GM21529 (cell line): ENCODE measurements at regions not wholly inside any gene's neighbourhood (a gene's known extent, or its start where the extent isn't known, plus 50 kb on each side); places are given as distances from the start of the nearest gene placed in this dataset.

Experiments used
- ATAC-seq: cut with Tn5 transposase; IDR thresholded peaks from one replicate; pipeline ENCODE4 v1.9.1; 2021; ENCODE audit not compliant: unreplicated experiment

- ATAC-seq = no peak
Measured at GRCh38 chr9:25990376-25990775, 312.1 kb upstream of the TUSC1 start.

GRCh38 chr9:25975667-25976066, 297.4 kb upstream of the TUSC1 start:
- ATAC-seq = no peak

DNA sequence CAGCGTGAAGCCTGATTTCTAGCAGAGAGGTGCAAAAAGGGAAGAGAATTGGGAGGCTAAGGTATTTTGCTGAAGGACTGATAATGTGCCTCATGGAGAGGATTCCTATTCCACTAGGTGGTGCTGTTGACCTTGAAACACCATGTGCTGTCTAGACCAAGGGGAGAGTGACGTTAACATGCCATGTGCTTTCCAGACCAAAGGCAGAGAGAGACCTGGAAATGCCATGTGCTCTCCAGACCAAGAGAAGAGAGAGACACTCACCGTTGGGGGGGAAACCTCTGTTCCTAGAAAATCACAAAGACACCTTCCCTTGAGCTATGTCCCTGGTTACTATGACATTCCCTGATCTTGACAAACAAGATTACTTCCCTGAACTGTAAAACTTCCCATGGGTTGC, 286.0 kb upstream of the TUSC1 start:
- no peak for ATAC-seq

- ATAC-seq = no peak
Measured at GRCh38 chr9:25960178-25960577, 281.9 kb upstream of the TUSC1 start.

DNA sequence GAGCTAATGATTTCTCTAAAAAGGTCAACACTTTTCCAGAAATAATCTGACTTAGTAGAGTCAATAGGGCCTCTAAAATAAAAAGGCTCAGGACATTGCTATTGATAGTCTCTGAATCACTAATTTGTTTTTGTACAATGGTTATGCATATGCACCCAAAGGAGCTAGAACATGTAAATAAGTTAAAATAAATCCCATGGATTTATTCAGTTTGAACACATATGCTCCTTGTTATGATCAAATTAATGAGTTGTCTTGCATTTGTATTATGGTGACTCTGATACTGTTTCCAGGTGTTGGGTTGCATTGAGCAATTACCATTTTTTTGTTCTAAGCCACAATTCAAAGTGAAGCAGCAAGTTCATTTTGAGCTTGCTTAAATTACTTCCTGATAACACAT, 276.0 kb upstream of the TUSC1 start:
- ATAC-seq = no peak

DNA sequence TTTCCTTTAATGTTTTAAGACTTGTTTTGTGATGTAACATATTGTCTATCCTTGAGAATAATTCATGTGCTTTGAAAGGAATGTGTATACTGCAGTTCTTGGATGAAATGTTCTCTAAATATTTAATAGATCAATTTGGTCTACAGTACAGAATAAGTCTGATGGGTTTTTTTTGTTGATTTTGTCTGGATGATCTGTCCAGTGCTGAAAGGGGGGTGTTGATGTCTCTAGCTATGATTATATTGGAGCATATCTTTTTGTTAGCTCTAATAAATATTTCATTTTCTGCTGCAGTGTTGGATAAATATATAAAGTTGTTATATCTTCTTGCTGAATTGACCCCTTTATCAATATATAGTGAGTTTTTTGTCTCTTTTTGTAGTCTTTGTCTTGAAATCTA, 269.9 kb upstream of the TUSC1 start:
- ATAC-seq = no peak

GRCh38 chr9:25939126-25939525, 260.9 kb upstream of the TUSC1 start:
- ATAC-seq = no peak

DNA sequence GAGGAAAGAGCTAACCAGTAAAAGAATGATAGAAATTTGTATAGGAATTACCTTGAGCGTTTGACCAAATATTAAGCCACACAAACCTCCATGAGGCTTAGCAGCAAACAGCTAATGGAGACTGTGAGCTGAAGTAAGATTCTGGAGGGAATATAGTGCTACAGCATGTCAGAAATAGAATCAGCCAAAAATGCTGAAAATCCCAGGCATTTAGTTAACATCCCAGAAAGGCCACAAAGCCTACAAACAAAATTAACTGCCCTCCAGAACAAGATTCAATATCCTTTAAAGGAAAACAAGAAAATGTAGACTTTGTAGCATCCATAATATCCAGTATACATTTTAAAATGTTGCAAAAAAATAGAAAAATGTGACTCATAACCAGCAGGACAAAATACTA, 257.8 kb upstream of the TUSC1 start:
- ATAC-seq = no peak

GRCh38 chr9:25935188-25935587, 256.9 kb upstream of the TUSC1 start:
- ATAC-seq = no peak

DNA sequence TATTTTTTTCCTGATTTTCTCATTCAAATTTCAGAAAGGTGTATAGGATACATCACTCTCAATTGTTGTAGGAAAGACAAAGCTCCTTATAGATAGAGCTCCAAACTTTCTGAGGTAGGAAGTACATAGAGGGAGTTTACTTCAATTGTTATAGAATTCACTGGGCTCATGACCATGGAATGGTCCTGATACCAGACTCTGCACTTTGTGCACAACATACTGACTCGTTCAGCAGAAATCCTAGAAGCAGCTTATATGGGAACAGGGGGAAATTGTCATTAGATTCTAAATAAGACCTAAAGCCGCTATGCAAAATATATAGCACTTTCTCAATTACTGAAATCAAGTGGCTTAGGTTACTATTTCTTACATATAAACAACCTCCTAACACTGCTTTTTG, 240.5 kb upstream of the TUSC1 start:
- no peak for ATAC-seq

DNA sequence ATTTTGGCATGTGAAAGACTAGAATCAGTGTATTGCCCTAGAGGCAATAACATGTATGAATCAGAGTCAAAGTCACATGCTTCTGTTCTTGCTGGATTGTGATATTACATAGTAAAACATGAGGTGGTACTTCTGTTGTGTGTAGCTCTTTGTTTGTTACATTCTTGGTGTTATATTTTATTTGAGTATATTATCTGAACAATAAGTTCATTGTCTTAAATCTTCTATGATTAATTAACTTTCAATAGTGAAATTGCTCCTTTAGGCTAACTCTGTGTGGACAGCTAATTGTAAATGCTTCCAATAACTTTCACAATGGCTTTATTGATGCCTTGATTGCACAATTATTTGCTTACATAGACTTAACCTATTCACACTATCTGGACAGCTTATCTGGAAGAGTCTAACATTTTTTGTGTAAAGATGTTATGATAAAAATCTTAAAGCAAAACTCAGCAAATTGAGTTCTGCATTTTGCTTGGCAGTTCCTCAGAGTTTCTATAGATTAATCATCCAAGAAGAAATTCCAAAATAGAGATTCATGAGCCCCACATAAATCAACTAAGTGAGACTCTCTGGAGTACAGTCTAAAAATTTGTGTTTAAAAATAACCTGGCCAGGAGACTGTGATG, 239.6 kb upstream of the TUSC1 start:
- no peak for ATAC-seq

DNA sequence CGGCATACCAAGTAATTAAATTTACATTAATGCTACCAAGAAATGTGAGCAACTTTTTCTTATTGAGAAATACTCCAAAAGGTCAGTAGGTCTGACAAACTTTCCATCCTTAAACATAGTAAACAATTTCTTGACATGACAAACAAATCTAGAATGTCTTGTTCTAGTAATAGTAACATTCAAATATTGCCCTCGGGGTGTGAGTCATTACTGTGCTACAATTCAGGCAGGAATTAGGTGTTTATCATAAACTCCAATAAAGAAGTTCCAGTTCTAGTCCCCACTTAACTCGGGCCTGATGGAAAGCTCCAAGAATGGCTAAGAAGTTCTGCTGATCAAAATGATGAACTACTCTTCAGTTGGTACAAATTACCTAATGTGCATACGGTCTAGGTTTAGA, 235.6 kb upstream of the TUSC1 start:
- ATAC-seq = no peak

- ATAC-seq = no peak
Measured at GRCh38 chr9:25904701-25905100, 226.5 kb upstream of the TUSC1 start.

DNA sequence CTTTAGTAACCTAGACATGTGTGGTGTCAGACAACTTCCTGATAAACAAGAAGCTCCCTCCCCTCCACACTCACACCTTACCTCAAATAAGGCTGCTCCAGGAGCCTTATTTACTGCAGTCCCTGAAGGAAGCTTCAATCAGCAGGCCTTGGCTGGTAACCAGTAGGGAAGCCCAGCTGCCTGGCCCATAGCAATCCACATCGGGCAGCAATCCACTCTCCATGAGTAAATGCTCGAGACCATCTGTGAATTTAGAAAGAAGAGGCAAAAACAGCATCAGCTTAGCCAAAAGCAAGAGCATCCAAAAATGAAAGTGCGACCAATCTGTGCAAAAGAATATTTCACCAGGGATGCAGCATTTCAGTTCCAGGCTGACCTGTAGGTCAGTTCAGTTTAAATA, 213.3 kb upstream of the TUSC1 start:
- no peak for ATAC-seq

DNA sequence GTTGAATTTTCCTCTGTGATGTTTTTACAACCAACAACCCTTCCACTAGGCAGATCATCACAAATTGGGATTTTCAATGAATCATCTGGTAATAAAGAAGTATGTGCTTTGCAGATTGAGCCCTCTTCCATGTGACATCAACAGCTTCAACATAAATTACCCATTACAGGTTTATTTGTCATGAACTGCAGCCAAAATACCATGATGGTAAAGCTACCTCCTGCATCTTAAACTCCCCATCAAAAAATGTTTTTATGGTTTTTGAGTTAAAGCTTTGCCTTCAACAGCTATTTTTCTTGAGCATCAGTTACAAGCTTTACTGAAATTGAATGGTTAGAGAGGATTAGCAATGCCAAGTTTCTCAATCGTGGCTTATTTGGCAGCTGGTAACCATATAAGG, 211.4 kb upstream of the TUSC1 start:
- no peak for ATAC-seq

DNA sequence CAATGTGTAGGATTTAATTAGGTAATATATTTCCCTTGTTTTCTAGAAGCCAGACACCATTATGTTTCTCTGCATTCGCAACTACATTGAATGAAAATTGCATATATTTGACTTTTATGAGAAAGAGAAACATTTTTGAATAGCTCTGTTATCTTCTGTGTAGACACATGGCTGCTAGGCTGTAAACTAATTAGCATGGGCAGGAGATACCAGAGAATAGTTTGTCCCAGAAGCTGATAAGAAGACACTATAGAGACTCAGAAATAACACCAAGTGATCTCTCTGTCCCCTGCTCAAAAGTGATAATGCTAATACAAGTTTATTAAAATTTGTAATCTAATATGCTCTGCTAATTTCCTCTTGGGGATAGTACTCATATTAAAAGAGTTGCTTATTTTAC, 198.0 kb upstream of the TUSC1 start:
- ATAC-seq = no peak

- no peak for ATAC-seq
Measured at GRCh38 chr9:25864509-25864908, 186.3 kb upstream of the TUSC1 start.

DNA sequence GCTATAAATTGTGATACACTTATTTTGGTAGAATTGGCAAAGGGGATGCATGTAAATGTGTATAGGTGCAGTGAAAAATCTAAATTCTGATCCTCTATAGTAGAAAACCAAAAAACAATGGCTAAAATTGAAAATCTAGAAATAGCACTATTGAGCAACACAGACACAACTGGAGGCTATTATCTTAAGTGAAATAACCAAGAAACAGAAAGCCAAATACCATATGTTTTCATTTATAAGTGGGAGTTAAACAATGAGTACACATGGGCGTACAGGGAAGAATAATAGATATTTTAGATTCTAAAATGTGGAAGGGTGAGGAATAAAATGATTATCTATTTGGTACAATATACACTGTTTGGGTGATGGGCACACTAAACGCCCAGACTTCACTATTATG, 183.2 kb upstream of the TUSC1 start:
- no peak for ATAC-seq

DNA sequence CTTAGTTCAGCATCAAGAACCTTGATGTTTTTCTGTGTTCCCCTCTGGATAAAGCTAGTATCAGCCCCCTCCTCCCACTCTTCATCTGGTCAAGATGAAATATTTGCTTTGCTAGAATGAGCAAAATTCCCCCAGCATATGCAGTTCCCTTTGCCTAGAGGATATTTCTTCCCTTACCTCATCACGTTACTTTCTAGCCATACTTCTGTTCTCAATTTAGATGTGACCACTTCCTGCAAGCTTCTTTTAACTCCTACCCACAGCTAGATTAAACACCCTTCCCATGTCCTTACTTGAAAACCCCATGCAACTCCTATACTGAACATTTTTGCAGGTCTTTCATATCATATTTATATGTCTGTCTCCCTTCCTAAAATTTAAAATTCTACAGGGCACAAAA, 178.9 kb upstream of the TUSC1 start:
- no peak for ATAC-seq

DNA sequence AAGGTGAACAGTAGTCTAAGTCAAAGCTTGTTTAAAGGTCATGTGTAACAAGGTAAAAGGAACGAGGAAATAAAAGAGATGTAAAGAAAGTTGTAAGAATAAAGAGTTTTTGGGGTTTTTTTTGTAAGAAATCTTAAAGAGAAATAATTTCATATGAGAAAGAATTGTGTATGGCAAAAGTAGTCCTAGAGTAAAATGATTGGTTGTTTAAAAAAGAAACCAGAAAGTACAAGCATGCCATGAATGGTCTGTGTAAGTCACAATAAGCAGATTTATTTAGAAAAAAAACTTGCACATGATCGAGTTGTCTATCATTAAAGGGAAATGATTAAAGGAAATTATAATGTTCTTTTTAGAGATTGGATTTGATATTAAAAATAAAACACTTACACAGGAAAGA, 172.6 kb upstream of the TUSC1 start:
- no peak for ATAC-seq

- no peak for ATAC-seq
Measured at GRCh38 chr9:25845867-25846266, 167.6 kb upstream of the TUSC1 start.

DNA sequence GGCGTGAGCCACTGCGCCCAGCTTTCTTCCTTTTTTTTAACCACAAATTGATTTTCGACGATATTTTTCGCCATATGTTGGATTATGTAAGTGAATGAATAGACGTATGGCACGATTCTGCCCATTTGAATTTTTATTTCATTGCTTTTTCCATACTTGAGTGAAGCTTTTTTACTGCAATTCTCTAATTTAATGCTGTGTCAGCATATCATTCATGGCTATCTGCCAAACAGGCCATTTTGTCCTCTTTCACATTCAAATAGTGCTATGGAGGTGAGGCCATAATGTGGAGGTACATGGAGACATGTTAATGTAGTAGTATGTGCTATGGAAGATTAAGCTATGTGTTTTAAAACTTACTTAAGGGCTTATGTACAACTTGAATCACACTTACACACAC, 152.1 kb upstream of the TUSC1 start:
- no peak for ATAC-seq

DNA sequence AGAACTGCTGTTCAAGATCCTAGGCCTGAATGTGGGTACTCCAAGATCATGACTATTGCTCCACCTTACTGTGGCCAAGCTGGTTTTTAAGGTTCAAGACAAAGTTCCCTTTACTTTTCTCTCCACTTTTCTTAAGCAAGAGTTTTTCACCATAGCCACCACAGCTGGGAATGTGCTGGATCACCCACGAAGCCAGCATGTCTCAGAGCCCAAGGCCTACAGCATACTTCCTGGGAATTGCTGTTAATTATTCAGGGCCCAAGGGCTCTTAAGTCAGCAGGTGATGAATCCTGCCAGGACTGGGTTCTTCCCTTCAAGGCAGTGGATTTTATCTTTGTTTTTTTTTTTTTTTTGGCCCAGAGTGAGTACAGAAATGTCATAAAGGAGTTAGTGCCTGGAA, 149.4 kb upstream of the TUSC1 start:
- no peak for ATAC-seq

DNA sequence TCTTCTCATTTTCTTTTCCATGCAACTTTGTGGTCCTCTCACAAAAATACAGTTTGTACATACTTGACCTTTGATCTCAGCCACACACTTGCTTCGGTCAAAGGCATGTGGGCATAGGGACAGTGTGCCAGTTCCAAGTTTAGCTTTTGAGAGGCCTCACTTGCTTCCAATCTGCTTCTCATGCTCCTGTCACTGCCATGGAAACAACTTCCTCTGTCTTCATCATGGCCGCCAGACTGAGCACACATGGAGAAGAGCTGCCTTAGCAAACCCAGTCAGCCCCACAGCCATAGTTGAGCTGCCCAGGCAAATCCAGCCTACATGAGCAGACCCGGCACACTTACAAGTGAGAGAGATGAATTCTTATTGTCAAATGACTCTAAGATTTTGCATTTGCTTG, 138.2 kb upstream of the TUSC1 start:
- no peak for ATAC-seq
